Parathyroid adenoma (tissue), 2 donors: ENCODE measurements at regions not wholly inside any gene's neighbourhood (a gene's known extent, or its start where the extent isn't known, plus 50 kb on each side); places are given as distances from the start of the nearest gene placed in this dataset.

Experiments used
- H2AFZ ChIP-seq: fragments of 300-600 bp; sonication (generic); one replicate; pipeline ENCODE4 v1.7.0; 2017; ENCODE audit warnings: antibody characterized with exemption, mild to moderate bottlenecking
- H3K27ac ChIP-seq: fragments of 300-600 bp; sonication (generic); one replicate; pipeline ENCODE4 v1.7.0; 2017
- H3K27me3 ChIP-seq: fragments of 300-600 bp; sonication (generic); one replicate; pipeline ENCODE4 v1.7.0; 2017; ENCODE audit warnings: low read length; ENCODE audit not compliant: control insufficient read depth, insufficient read depth
- H3K36me3 ChIP-seq: fragments of 300-600 bp; sonication (generic); one replicate; pipeline ENCODE4 v1.7.0; 2017; ENCODE audit warnings: low read length; ENCODE audit not compliant: control insufficient read depth, insufficient read depth
- H3K4me1 ChIP-seq: fragments of 300-600 bp; sonication (generic); one replicate; pipeline ENCODE4 v1.7.0; 2017; ENCODE audit warnings: control low read depth
- H3K4me2 ChIP-seq: fragments of 300-600 bp; sonication (generic); one replicate; pipeline ENCODE4 v1.7.0; 2017; ENCODE audit warnings: low read length
- H3K4me3 ChIP-seq: fragments of 300-600 bp; sonication (generic); one replicate; pipeline ENCODE4 v1.7.0; 2017; ENCODE audit warnings: low read depth, low read length
- H3K79me2 ChIP-seq: fragments of 300-600 bp; sonication (generic); one replicate; pipeline ENCODE4 v1.7.0; 2017; ENCODE audit warnings: control low read depth
- H3K9ac ChIP-seq: fragments of 300-600 bp; sonication (generic); one replicate; pipeline ENCODE4 v1.7.0; 2017; ENCODE audit warnings: mild to moderate bottlenecking
- H3K9me3 ChIP-seq: fragments of 300-600 bp; sonication (generic); one replicate; pipeline ENCODE4 v1.7.0; 2017; ENCODE audit warnings: low read length; ENCODE audit not compliant: control insufficient read depth
- TF ChIP-seq, protein P1 (sequence below): fragments of 300-600 bp; sonication (generic); IDR thresholded peaks from one replicate; pipeline ENCODE4 v1.7.0; 2017; ENCODE audit warnings: antibody characterized with exemption, mild to moderate bottlenecking
- donor health status: primary hyperparathyroidism.

DNA sequence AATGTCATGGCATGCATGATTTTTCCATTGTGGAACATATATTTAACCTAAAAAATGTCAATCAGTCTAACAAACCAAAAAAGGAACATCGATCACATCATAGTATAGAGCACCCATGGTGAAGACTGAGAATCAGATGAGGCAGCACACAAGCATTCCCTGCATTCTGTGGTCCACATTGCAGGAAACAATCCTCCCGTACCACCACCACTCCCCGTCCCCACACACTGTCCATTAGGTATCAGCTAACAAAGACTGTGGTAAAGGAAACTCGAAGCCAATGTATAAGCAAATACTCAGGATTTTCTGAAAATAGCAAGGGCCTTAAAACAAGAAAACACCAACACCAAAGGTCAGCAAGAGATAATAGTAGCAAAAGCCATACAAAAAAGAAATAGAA, 1104.4 kb upstream of the SEMA6A start:
- H3K36me3 ChIP-seq = no peaks in the 10 kb centered on the region
- H3K27ac ChIP-seq = no peak overlapping the region
- no peak overlapping the region for H2AFZ ChIP-seq
- no peaks in the 10 kb centered on the region for H3K4me1 ChIP-seq
- H3K9ac ChIP-seq = no peak overlapping the region
- no peak overlapping the region for H3K4me2 ChIP-seq
- no peaks in the 10 kb centered on the region for H3K79me2 ChIP-seq
- no peaks in the 10 kb centered on the region for H3K9me3 ChIP-seq
- H3K27me3 ChIP-seq = no peaks in the 10 kb centered on the region
- TF ChIP-seq, protein P1, sequence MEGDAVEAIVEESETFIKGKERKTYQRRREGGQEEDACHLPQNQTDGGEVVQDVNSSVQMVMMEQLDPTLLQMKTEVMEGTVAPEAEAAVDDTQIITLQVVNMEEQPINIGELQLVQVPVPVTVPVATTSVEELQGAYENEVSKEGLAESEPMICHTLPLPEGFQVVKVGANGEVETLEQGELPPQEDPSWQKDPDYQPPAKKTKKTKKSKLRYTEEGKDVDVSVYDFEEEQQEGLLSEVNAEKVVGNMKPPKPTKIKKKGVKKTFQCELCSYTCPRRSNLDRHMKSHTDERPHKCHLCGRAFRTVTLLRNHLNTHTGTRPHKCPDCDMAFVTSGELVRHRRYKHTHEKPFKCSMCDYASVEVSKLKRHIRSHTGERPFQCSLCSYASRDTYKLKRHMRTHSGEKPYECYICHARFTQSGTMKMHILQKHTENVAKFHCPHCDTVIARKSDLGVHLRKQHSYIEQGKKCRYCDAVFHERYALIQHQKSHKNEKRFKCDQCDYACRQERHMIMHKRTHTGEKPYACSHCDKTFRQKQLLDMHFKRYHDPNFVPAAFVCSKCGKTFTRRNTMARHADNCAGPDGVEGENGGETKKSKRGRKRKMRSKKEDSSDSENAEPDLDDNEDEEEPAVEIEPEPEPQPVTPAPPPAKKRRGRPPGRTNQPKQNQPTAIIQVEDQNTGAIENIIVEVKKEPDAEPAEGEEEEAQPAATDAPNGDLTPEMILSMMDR = no peak
- H3K4me3 ChIP-seq = no peak overlapping the region

DNA sequence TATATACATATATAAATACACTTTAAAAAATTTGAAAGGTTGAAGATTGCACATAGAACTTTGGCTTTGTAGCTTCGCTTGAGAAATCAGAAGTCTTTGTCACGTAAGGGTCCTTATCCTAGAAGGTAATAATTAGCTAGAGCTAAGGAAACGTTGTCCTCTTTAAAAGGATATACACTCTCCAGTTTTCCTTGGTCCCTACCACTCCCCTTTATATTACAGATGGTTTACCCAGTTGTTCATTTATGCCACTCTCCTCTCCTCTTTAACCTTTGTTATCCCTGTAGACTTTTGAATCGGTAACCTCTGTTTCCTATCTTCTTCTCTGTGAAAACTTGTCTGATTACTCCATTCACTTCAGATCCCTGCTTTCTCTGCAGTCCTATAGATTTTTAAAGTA, 1101.0 kb upstream of the SEMA6A start:
- TF ChIP-seq, protein P1 = no peak
- Histone ChIP-seq H3K4me2 (no peak overlapping the region), H2AFZ (no peak overlapping the region), H3K4me1 (no peaks in the 10 kb centered on the region), H3K4me3 (no peak overlapping the region), H3K27me3 (no peaks in the 10 kb centered on the region), H3K9ac (no peak overlapping the region), H3K27ac (no peak overlapping the region), H3K9me3 (no peaks in the 10 kb centered on the region), H3K36me3 (no peaks in the 10 kb centered on the region), H3K79me2 (no peaks in the 10 kb centered on the region)

DNA sequence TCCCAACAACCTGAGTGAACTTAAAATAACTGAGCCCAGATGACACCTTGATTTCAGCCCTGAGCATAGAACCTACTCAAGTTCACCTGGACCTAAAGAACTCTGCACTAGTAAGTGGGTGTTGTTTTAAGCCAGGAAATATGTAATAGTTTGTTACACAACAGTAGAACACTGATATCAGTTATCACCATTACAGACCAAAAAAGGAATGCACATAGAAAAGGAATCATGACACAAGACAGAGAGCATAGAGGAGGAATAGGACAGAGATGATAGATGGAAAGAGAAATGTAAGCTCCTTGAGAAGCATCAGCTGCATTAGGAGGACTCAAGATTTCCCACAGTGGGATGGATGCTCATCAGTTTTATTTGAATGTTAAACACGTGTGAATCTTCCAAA, 1096.9 kb upstream of the SEMA6A start:
- TF ChIP-seq, protein P1 = no peak

DNA sequence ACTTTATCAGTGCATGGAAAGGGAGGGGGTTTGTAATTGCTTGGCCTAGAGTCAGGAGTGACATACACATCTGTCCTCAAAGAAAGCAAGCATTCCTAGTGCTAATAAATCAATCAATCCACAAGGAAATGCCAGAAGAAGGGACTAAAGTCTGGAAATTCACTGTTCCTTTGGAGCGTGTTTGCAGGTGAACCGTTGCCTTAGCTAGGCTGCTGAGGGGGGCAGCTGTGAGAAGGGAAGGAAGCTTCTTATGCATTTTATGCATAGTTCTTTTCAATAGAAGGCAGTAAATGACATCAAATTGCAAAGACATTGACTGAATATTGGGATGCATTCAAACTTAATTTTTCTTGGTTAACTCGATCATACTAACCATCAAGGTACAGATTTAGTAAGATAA, 1092.5 kb upstream of the SEMA6A start:
- H3K4me1 ChIP-seq = no peaks in the 10 kb centered on the region
- H3K9me3 ChIP-seq = no peaks in the 10 kb centered on the region
- no peaks in the 10 kb centered on the region for H3K27me3 ChIP-seq
- H3K9ac ChIP-seq = no peak overlapping the region
- no peaks in the 10 kb centered on the region for H3K36me3 ChIP-seq
- H3K4me3 ChIP-seq = no peak overlapping the region
- no peak overlapping the region for H3K4me2 ChIP-seq
- TF ChIP-seq, protein P1 = no peak
- no peaks in the 10 kb centered on the region for H3K79me2 ChIP-seq
- H3K27ac ChIP-seq = no peak overlapping the region
- no peak overlapping the region for H2AFZ ChIP-seq

More for the DNA sequence above, 1096.9 kb upstream of the SEMA6A start:
- Histone ChIP-seq H3K79me2 (no peaks in the 10 kb centered on the region), H3K4me1 (no peaks in the 10 kb centered on the region), H3K4me2 (no peak overlapping the region), H3K36me3 (no peaks in the 10 kb centered on the region), H3K9ac (no peak overlapping the region), H3K9me3 (no peaks in the 10 kb centered on the region), H2AFZ (no peak overlapping the region), H3K27me3 (no peaks in the 10 kb centered on the region), H3K27ac (no peak overlapping the region), H3K4me3 (no peak overlapping the region)

DNA sequence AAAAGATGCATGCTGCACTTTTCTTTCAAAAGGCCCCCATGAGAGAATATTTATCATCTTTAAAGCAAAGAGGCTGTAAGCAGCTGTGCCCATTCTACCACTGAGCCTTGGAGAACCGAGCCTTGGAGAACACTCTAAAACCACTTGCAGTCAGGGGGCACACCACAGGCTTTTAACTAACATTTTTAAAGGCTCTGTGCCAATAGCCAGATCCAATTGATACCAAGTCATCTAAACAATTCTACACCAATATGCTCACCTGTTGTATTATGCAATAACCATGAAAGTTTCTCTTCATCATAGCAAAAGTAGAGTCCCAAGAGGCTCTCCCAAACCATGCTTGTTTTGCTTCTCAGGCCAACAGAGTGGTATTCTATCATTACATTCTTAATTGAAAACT, 1090.5 kb upstream of the SEMA6A start:
- Histone ChIP-seq H3K9me3 (no peaks in the 10 kb centered on the region), H3K27ac (no peak overlapping the region), H3K4me2 (no peak overlapping the region), H3K27me3 (no peaks in the 10 kb centered on the region), H2AFZ (no peak overlapping the region), H3K4me3 (no peak overlapping the region), H3K9ac (no peak overlapping the region), H3K36me3 (no peaks in the 10 kb centered on the region), H3K79me2 (no peaks in the 10 kb centered on the region), H3K4me1 (no peaks in the 10 kb centered on the region)
- TF ChIP-seq, protein P1 = no peak
